A549 (cell line): ENCODE measurements at regions not wholly inside any gene's neighbourhood (a gene's known extent, or its start where the extent isn't known, plus 50 kb on each side); places are given as distances from the start of the nearest gene placed in this dataset.

ENCODE experiments used
- ATAC-seq, 2 experiments: fragments of 200-7000 bp in 1 of 2; fragments of >200 bp in 1 of 2; cut with Nextera tagmentation in 1 of 2; cut with Tn5 transposase in 1 of 2; 3 replicates each; pipeline versions ENCODE4 v1.8.0 to v1.9.1; 2018 to 2020; ENCODE audit warnings: mild to moderate bottlenecking in 1 of 2, moderate library complexity in 1 of 2
- CTCF ChIA-PET: fragments of 300-600 bp; sonication (Branson Sonifier 250); formaldehyde crosslinking; extraction: SDS; loops from one replicate; lab custom pipeline; 2021; ENCODE audit warnings: antibody characterized with exemption, inconsistent platforms; lab: Yijun Ruan, JAX
- POLR2A ChIA-PET: fragments of 350-600 bp; formaldehyde crosslinking; extraction: SDS; loops from one replicate; lab custom pipeline; 2021; ENCODE audit warnings: antibody characterized with exemption, inconsistent platforms; lab: Yijun Ruan, JAX
- DNase-seq, 2 experiments: peaks; one replicate each; pipeline versions ENCODE4 v3.0.0 to v3.0.0-alpha.2; 2011 to 2016; ENCODE audit warnings: low read depth in 1 of 2, low spot score in 1 of 2
- FAIRE-seq: peaks from 2 replicates; lab custom pipeline; 2011; peaks lifted over from hg19 to GRCh38; lab: Jason Lieb, UNC
- H3K27ac ChIP-seq, 2 experiments: fragments of >200 bp; sonication (Bioruptor Twin); formaldehyde crosslinking; 3 replicates each; pipeline ENCODE4 v1.5.1; 2016 to 2017
- H3K4me1 ChIP-seq: fragments of >200 bp; sonication (Bioruptor Twin); formaldehyde crosslinking; 3 replicates; pipeline ENCODE4 v1.6.1; 2016
- H3K4me2 ChIP-seq: fragments of >200 bp; sonication (Bioruptor Twin); formaldehyde crosslinking; 3 replicates; pipeline ENCODE4 v1.6.1; 2016
- H3K4me3 ChIP-seq: fragments of >200 bp; sonication (Bioruptor Twin); formaldehyde crosslinking; 3 replicates; pipeline ENCODE4 v1.5.1; 2016
- H3K9me3 ChIP-seq: fragments of >200 bp; sonication (Bioruptor Twin); formaldehyde crosslinking; 3 replicates; pipeline ENCODE4 v1.6.1; 2016
- ATOH8 ChIP-seq: fragments of 250-450 bp; sonication (Bioruptor Pico); IDR thresholded peaks from 2 replicates; pipeline ENCODE4 v1.5.0; 2020; ENCODE audit warnings: low read depth, mild to moderate bottlenecking, moderate library complexity
- BCL3 ChIP-seq: fragments of >200 bp; sonication (Bioruptor Twin); formaldehyde crosslinking; IDR thresholded peaks from 3 replicates; pipeline ENCODE4 v1.6.1; 2016
- CBX2 ChIP-seq: fragments of 200-600 bp; sonication (generic); IDR thresholded peaks from 2 replicates; pipeline ENCODE4 v1.6.1; 2016; ENCODE audit warnings: low read depth, mild to moderate bottlenecking, borderline replicate concordance
- CBX8 ChIP-seq: fragments of 200-600 bp; sonication (generic); IDR thresholded peaks from 2 replicates; pipeline ENCODE4 v1.6.1; 2016
- CEBPB ChIP-seq, 2 experiments: fragments of >200 bp in 1 of 2; sonication (Bioruptor Twin) in 1 of 2; formaldehyde crosslinking in 1 of 2; IDR thresholded peaks; 2 replicates each; pipeline ENCODE4 v1.6.1; 2012 to 2016
- CHD4 ChIP-seq: fragments of 200-600 bp; sonication (generic); IDR thresholded peaks from 2 replicates; pipeline ENCODE4 v1.6.1; 2016; ENCODE audit warnings: antibody characterized with exemption, mild to moderate bottlenecking, borderline replicate concordance
- EP300 ChIP-seq, 2 experiments: fragments of >200 bp; sonication (Bioruptor Twin); formaldehyde crosslinking; IDR thresholded peaks; 2 replicates in 1 of 2; 3 replicates in 1 of 2; pipeline ENCODE4 v1.6.1; 2016 to 2017
- FOSL2 ChIP-seq, 2 experiments: fragments of 450-650 bp in 1 of 2; fragments of >200 bp in 1 of 2; sonication (Bioruptor Twin) in 1 of 2; formaldehyde crosslinking; IDR thresholded peaks; 2 replicates each; pipeline versions ENCODE4 v1.5.0 to v1.6.1; 2016 to 2020; ENCODE audit warnings: mild to moderate bottlenecking in 1 of 2, moderate library complexity in 1 of 2
- FOXS1 ChIP-seq: fragments of 250-450 bp; sonication (Bioruptor Pico); IDR thresholded peaks from 2 replicates; pipeline ENCODE4 v1.5.0; 2020; ENCODE audit warnings: mild to moderate bottlenecking, moderate library complexity
- HEYL ChIP-seq: fragments of 250-450 bp; sonication (Bioruptor Pico); IDR thresholded peaks from 2 replicates; pipeline ENCODE4 v1.8.0; 2021; ENCODE audit warnings: mild to moderate bottlenecking, moderate library complexity
- HOXB13 ChIP-seq: fragments of 250-450 bp; sonication (Bioruptor Pico); IDR thresholded peaks from 2 replicates; pipeline ENCODE4 v1.5.0; 2020; ENCODE audit warnings: low read depth, mild to moderate bottlenecking, moderate library complexity
- HOXB5 ChIP-seq: fragments of 250-450 bp; sonication (Bioruptor Pico); IDR thresholded peaks from 2 replicates; pipeline ENCODE4 v1.5.0; 2020; ENCODE audit warnings: mild to moderate bottlenecking, moderate library complexity
- JUN ChIP-seq, 2 experiments: fragments of >200 bp; sonication (Bioruptor Twin); formaldehyde crosslinking; IDR thresholded peaks; 2 replicates in 1 of 2; 3 replicates in 1 of 2; pipeline ENCODE4 v1.6.1; 2016 to 2017
- JUNB ChIP-seq: fragments of >200 bp; sonication (Bioruptor Twin); formaldehyde crosslinking; IDR thresholded peaks from 2 replicates; pipeline ENCODE4 v1.6.1; 2016
- MAFK ChIP-seq: fragments of 450-650 bp; IDR thresholded peaks from 2 replicates; pipeline ENCODE4 v1.6.1; 2014; ENCODE audit not compliant: partially characterized antibody
- MAZ ChIP-seq: fragments of 150-350 bp; IDR thresholded peaks from 2 replicates; pipeline ENCODE4 v1.6.1; 2014; ENCODE audit warnings: antibody characterized with exemption, low read depth, low read length, borderline replicate concordance
- MYC ChIP-seq: IDR thresholded peaks from 2 replicates; pipeline ENCODE4 v1.6.1; 2012; ENCODE audit warnings: mild to moderate bottlenecking, inconsistent platforms, low read length, improper control_type of control experiment, borderline replicate concordance
- NFE2L2 ChIP-seq: fragments of 150-350 bp; conservative IDR thresholded peaks from 2 replicates; pipeline ENCODE4 v1.6.1; 2014; ENCODE audit warnings: low read length
- NPAS2 ChIP-seq: fragments of 250-450 bp; sonication (Bioruptor Pico); IDR thresholded peaks from 2 replicates; pipeline ENCODE4 v1.8.0; 2022; ENCODE audit warnings: mild to moderate bottlenecking, moderate library complexity, borderline replicate concordance
- NR3C1 ChIP-seq: fragments of >200 bp; sonication (Bioruptor Twin); formaldehyde crosslinking; IDR thresholded peaks from 3 replicates; pipeline ENCODE4 v1.6.1; 2017
- POLR2AphosphoS2 ChIP-seq: conservative IDR thresholded peaks from 2 replicates; pipeline ENCODE4 v1.6.1; 2012; ENCODE audit warnings: low read length, improper control_type of control experiment, inconsistent platforms
- SMC3 ChIP-seq: fragments of >200 bp; sonication (Bioruptor Twin); formaldehyde crosslinking; IDR thresholded peaks from 3 replicates; pipeline ENCODE4 v1.6.1; 2018; ENCODE audit warnings: inconsistent platforms
- SREBF2 ChIP-seq: fragments of 450-650 bp; IDR thresholded peaks from 2 replicates; pipeline ENCODE4 v1.6.1; 2014; ENCODE audit warnings: mild to moderate bottlenecking, moderate library complexity
- TFCP2L1 ChIP-seq: fragments of 250-450 bp; sonication (Bioruptor Pico); IDR thresholded peaks from 2 replicates; pipeline ENCODE4 v1.5.0; 2021; ENCODE audit warnings: mild to moderate bottlenecking
- ZC3H11A ChIP-seq: fragments of 450-650 bp; IDR thresholded peaks from 2 replicates; pipeline ENCODE4 v1.6.1; 2014; ENCODE audit warnings: antibody characterized with exemption, mild to moderate bottlenecking
- ZFP36 ChIP-seq: fragments of 450-650 bp; IDR thresholded peaks from 2 replicates; pipeline ENCODE4 v1.6.1; 2014; ENCODE audit warnings: borderline replicate concordance; ENCODE audit not compliant: partially characterized antibody
- ZNF302 ChIP-seq: fragments of 250-450 bp; sonication (Bioruptor Pico); IDR thresholded peaks from 2 replicates; pipeline ENCODE4 v1.9.0; 2021; ENCODE audit warnings: inconsistent platforms, mild to moderate bottlenecking, moderate library complexity
- WGBS: methylation state at CpG from one replicate; pipeline ENCODE4 v1.1.6; 2017; ENCODE audit errors: missing lambda C conversion rate; 5-methylcytosine and 5-hydroxymethylcytosine counted together
- TF ChIP-seq, protein P1 (sequence below): IDR thresholded peaks from 2 replicates; pipeline ENCODE4 v1.6.1; 2012; ENCODE audit warnings: low read depth, borderline replicate concordance

GRCh38 chr7:35420656-35421055 lies 166.8 kb upstream of the TBX20 start:
- H3K9me3 ChIP-seq, result 0 out of 3 replicates have a peak, but pooled peaks cover 3% of the 10 kb centered on the region
- H3K4me1 ChIP-seq, result no peaks in the 10 kb centered on the region
- POLR2A ChIA-PET, result no interaction called here
- no peak for TF ChIP-seq SREBF2
- no peak for TF ChIP-seq CEBPB (IDR thresholded peaks at IDR 0.05)
- TF ChIP-seq NFE2L2, result no peak
- TF ChIP-seq FOXS1 (CRISPR knock-in tag), result no peak
- TF ChIP-seq MYC, result no peak
- TF ChIP-seq HOXB5 (CRISPR knock-in tag), result no peak
- no peak for TF ChIP-seq HOXB13 (CRISPR knock-in tag)
- TF ChIP-seq BCL3, result no peak
- H3K4me3 ChIP-seq, result peak overlapping the region; percentile 18; the same call in 1 of the 3 replicates
- 3% methylated on average over 4 of the region's 4 CpGs for WGBS
- no peak for ATAC-seq
- no peak overlapping the region for H3K27ac ChIP-seq
- H3K4me2 ChIP-seq, result peak overlapping the region; percentile 51
- CTCF ChIA-PET, result interaction anchor here (1.1 kb wide), 1 partner anchor 10 kb away, joined by 5 read pairs; no protein-coding TSS in a partner anchor
- no peak for DNase-seq
- FAIRE-seq, result no peak

DNA sequence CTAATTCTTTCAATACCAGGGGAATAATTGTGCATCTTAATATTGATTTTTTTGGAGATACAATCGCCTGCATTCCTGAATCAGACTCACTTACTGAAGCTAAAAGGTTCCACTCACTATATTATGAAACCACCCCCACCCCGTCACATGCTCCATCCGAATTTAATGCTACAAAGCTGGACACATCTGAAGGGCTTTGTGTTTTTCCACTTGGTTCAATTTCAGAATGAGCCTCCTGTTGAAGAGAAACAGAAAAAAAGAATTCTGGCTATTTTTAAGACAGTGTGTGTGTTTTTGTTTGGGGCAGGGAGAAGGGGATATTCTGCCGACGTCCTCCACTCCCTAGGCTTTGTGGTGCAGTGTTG lies 165.5 kb upstream of the TBX20 start:
- no peak for FAIRE-seq
- CTCF ChIA-PET, result no interaction called here

DNA sequence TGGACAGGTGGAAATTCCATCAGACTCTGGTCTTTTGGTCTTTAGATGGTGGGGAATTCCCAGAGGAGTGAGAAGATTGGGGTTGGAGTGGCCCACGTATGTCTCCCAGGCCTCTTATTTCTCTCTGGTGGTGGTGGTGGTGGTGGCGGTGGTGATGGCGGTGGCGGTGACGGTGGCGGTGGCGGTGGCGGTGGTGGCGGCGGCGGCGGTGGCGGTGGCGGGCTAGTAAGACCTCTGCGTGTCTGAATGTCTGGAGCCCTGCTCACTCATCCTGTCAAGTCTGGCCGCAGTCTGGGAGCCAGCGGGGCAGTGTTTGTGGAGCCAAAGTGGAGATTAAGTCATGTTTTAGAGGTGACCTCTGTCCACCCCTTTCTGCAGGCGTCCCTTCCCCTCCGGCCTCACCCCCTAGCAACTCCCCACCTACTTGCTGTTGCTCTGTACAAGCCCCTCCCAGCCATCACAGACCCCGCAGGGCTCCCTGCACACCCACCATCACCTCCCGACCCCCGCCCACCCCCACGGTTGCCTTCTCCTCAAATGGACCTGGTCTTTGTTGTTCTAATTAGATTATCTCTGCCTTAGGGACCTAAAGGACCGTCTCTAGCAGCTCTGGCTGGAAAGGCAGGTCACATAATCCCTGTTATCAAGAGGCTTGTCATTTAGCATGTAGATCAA lies 165.0 kb upstream of the TBX20 start:
- Histone ChIP-seq H3K9me3 (0 out of 3 replicates have a peak, but pooled peaks cover 3% of the 10 kb centered on the region), H3K4me3 (no peak overlapping the region), H3K4me2 (no peak overlapping the region), H3K27ac (no peak overlapping the region), H3K4me1 (no peaks in the 10 kb centered on the region)
- no peak for ATAC-seq
- POLR2A ChIA-PET, result no interaction called here
- CTCF ChIA-PET, result interaction anchor here (1.2 to 1.4 kb wide), 2 partner anchors 12 to 101 kb away, joined by 3 to 4 read pairs; no protein-coding TSS in a partner anchor
- TF ChIP-seq ZFP36 (no peak), NR3C1 (no peak), JUNB (no peak), NFE2L2 (no peak)
- TF ChIP-seq, protein P1, sequence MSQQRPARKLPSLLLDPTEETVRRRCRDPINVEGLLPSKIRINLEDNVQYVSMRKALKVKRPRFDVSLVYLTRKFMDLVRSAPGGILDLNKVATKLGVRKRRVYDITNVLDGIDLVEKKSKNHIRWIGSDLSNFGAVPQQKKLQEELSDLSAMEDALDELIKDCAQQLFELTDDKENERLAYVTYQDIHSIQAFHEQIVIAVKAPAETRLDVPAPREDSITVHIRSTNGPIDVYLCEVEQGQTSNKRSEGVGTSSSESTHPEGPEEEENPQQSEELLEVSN, result no peak
- no peak for FAIRE-seq
- DNase-seq, result no peak
- 64% methylated on average over 20 of the region's 24 CpGs for WGBS

More for the DNA sequence above, 165.5 kb upstream of the TBX20 start:
- Histone ChIP-seq H3K27ac (no peak overlapping the region), H3K4me1 (no peaks in the 10 kb centered on the region), H3K9me3 (0 out of 3 replicates have a peak, but pooled peaks cover 3% of the 10 kb centered on the region), H3K4me2 (no peak overlapping the region), H3K4me3 (no peak overlapping the region)
- no peak for DNase-seq
- ATAC-seq, result no peak
- POLR2A ChIA-PET, result no interaction called here
- 22% methylated on average over 5 of the region's 5 CpGs for WGBS
- TF ChIP-seq CBX2 (no peak), ATOH8 (CRISPR knock-in tag) (no peak), EP300 (IDR thresholded peaks at IDR 0.05) (no peak), NPAS2 (CRISPR knock-in tag) (no peak)

DNA sequence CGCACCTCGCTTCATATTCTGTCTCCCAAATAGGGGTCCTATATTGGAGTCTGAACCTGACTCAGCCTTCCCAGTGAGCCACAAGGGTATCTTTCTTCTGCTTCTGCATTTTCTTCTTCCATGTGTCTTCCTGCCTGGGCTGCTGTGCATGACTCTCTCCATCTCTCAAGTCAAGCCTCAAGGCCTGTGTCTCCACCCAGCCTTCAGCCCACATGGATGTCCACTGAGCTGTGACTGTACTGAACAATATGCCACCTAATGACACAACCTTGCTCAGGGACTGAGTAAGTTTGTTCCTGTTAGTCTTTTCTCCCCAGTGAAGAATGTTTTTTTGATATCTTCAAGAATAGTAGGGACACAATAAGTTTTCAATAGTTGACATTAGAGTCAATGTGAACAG lies 162.7 kb upstream of the TBX20 start:
- ChIA-PET CTCF (interaction anchor here (2.2 kb wide), 1 partner anchor 8 kb away, joined by 13 read pairs; no protein-coding TSS in a partner anchor), POLR2A (no interaction called here)
- ATAC-seq (no peak), DNase-seq (no peak), FAIRE-seq (no peak)
- Histone ChIP-seq H3K9me3 (no peaks in the 10 kb centered on the region), H3K27ac (no peak overlapping the region), H3K4me1 (no peaks in the 10 kb centered on the region), H3K4me3 (no peak overlapping the region), H3K4me2 (no peak overlapping the region)
- 31% methylated on average over 2 of the region's 2 CpGs for WGBS
- TF ChIP-seq SMC3 (no peak), ZNF302 (no peak), MAFK (no peak), CBX8 (no peak), FOSL2 (IDR thresholded peaks at IDR 0.05) (no peak), FOSL2 (CRISPR knock-in tag; IDR thresholded peaks at IDR 0.05) (no peak), ZC3H11A (no peak), JUN (IDR thresholded peaks at IDR 0.05) (no peak), TFCP2L1 (CRISPR knock-in tag) (no peak), HOXB13 (CRISPR knock-in tag) (no peak), MAZ (no peak), HEYL (CRISPR knock-in tag) (no peak), MYC (no peak), SREBF2 (no peak), CHD4 (no peak), POLR2AphosphoS2 (no peak), CEBPB (IDR thresholded peaks at IDR 0.05) (no peak), NFE2L2 (no peak)
- TF ChIP-seq, protein P1, result no peak
